Mesendoderm (in vitro differentiated cells): ENCODE measurements at regions not wholly inside any gene's neighbourhood (a gene's known extent, or its start where the extent isn't known, plus 50 kb on each side); places are given as distances from the start of the nearest gene placed in this dataset.

Experiments used
- DNase-seq: peaks from one replicate; pipeline ENCODE4 v3.0.0; 2013
- H2AK5ac ChIP-seq: 2 replicates; pipeline ENCODE4 v1.6.1; 2013; ENCODE audit warnings: low read length, inconsistent platforms
- H2BK120ac ChIP-seq: 2 replicates; pipeline ENCODE4 v1.6.1; 2013; ENCODE audit warnings: low read depth, mild to moderate bottlenecking, low read length, moderate library complexity, mixed read lengths
- H2BK15ac ChIP-seq: replicated peaks from 2 replicates; pipeline ENCODE4 v1.6.1; 2013; ENCODE audit warnings: low read depth, mild to moderate bottlenecking, moderate library complexity
- H2BK5ac ChIP-seq: 2 replicates; pipeline ENCODE4 v1.6.1; 2013; ENCODE audit warnings: low read length, inconsistent platforms
- H3K18ac ChIP-seq: 2 replicates; pipeline ENCODE4 v1.6.1; 2013; ENCODE audit warnings: mild to moderate bottlenecking, low read length, mixed read lengths
- H3K23ac ChIP-seq: one replicate; pipeline ENCODE4 v1.6.1; 2013; ENCODE audit warnings: low read length
- H3K27ac ChIP-seq: 2 replicates; pipeline ENCODE4 v1.5.1; 2013; ENCODE audit warnings: low read depth, mild to moderate bottlenecking, inconsistent platforms, low read length, moderate library complexity
- H3K27me3 ChIP-seq: 2 replicates; pipeline ENCODE4 v1.6.1; 2013; ENCODE audit warnings: low read length, control low read depth, mild to moderate bottlenecking, inconsistent platforms; ENCODE audit not compliant: insufficient read depth, poor library complexity
- H3K36me3 ChIP-seq: 2 replicates; pipeline ENCODE4 v1.6.1; 2013; ENCODE audit warnings: low read length, inconsistent platforms; ENCODE audit not compliant: control insufficient read depth, insufficient read depth
- H3K4ac ChIP-seq: one replicate; pipeline ENCODE4 v1.6.1; 2013; ENCODE audit warnings: low read depth, mild to moderate bottlenecking, low read length, moderate library complexity
- H3K4me1 ChIP-seq: 2 replicates; pipeline ENCODE4 v1.6.1; 2013; ENCODE audit warnings: low read depth, low read length, inconsistent platforms; ENCODE audit not compliant: control insufficient read depth
- H3K4me2 ChIP-seq: 2 replicates; pipeline ENCODE4 v1.6.1; 2013; ENCODE audit warnings: low read length
- H3K4me3 ChIP-seq: 2 replicates; pipeline ENCODE4 v1.5.1; 2013; ENCODE audit warnings: mild to moderate bottlenecking, low read length
- H3K56ac ChIP-seq: one replicate; pipeline ENCODE4 v1.6.1; 2013; ENCODE audit warnings: low read length
- H3K79me1 ChIP-seq: 2 replicates; pipeline ENCODE4 v1.6.1; 2013; ENCODE audit warnings: low read length, inconsistent platforms
- H3K79me2 ChIP-seq: 2 replicates; pipeline ENCODE4 v1.6.1; 2013; ENCODE audit warnings: mild to moderate bottlenecking, low read length; ENCODE audit not compliant: control insufficient read depth, insufficient read depth
- H3K9ac ChIP-seq: 2 replicates; pipeline ENCODE4 v1.6.1; 2013; ENCODE audit warnings: low read length, inconsistent platforms
- H4K5ac ChIP-seq: one replicate; pipeline ENCODE4 v1.6.1; 2013; ENCODE audit warnings: low read length
- H4K8ac ChIP-seq: one replicate; pipeline ENCODE4 v1.6.1; 2013; ENCODE audit warnings: low read depth, mild to moderate bottlenecking, control low read depth, low read length, moderate library complexity
- WGBS: extraction: QIAGEN DNeasy Blood & Tissue Kit; methylation state at CpG from one replicate; pipeline ENCODE4 v1.1.7; 2013; ENCODE audit warnings: low lambda C conversion rate, missing lambda C conversion rate; ENCODE audit not compliant: insufficient coverage; ENCODE audit errors: extremely low coverage; 5-methylcytosine and 5-hydroxymethylcytosine counted together

- no peak overlapping the region for H3K27ac ChIP-seq
- DNase-seq: no peak
- H3K36me3 ChIP-seq: no peaks in the 10 kb centered on the region
- H3K18ac ChIP-seq: no peak overlapping the region
- no peak overlapping the region for H2BK5ac ChIP-seq
- no peaks in the 10 kb centered on the region for H3K79me1 ChIP-seq
- no peaks in the 10 kb centered on the region for H3K27me3 ChIP-seq
- WGBS: no CpG with 5 or more reads among the region's 10 CpGs
- no peak overlapping the region for H3K4me3 ChIP-seq
- H2BK15ac ChIP-seq: no peak overlapping the region
- H2AK5ac ChIP-seq: no peak overlapping the region
- H3K9ac ChIP-seq: no peak overlapping the region
- no peaks in the 10 kb centered on the region for H3K4me1 ChIP-seq
- no peak overlapping the region for H4K8ac ChIP-seq
- H3K4me2 ChIP-seq: no peak overlapping the region
- H3K56ac ChIP-seq: no peak overlapping the region
- no peak overlapping the region for H3K4ac ChIP-seq
- no peaks in the 10 kb centered on the region for H3K79me2 ChIP-seq
- no peak overlapping the region for H4K5ac ChIP-seq
- H2BK120ac ChIP-seq: no peak overlapping the region
- H3K23ac ChIP-seq: no peak overlapping the region
Measured at GRCh38 chrX:10098270-10098713, 58.5 kb upstream of the CLCN4 start.

- Histone ChIP-seq H4K5ac (no peak overlapping the region), H3K18ac (no peak overlapping the region), H3K79me1 (no peaks in the 10 kb centered on the region), H4K8ac (no peak overlapping the region), H3K4ac (no peak overlapping the region), H3K4me1 (no peaks in the 10 kb centered on the region), H2BK120ac (no peak overlapping the region), H3K36me3 (no peaks in the 10 kb centered on the region), H3K79me2 (no peaks in the 10 kb centered on the region), H3K4me2 (no peak overlapping the region), H2BK15ac (no peak overlapping the region), H3K23ac (no peak overlapping the region), H2BK5ac (no peak overlapping the region), H3K56ac (no peak overlapping the region), H2AK5ac (no peak overlapping the region), H3K27me3 (no peaks in the 10 kb centered on the region), H3K27ac (no peak overlapping the region), H3K9ac (no peak overlapping the region), H3K4me3 (no peak overlapping the region)
- no peak for DNase-seq
- no CpG with 5 or more reads among the region's 5 CpGs for WGBS
Measured at GRCh38 chrX:10099411-10099810, 57.4 kb upstream of the CLCN4 start.

- Histone ChIP-seq H3K36me3 (no peaks in the 10 kb centered on the region), H3K4me3 (no peak overlapping the region), H4K8ac (no peak overlapping the region), H3K18ac (no peak overlapping the region), H3K4me1 (no peaks in the 10 kb centered on the region), H3K23ac (no peak overlapping the region), H2BK5ac (no peak overlapping the region), H3K79me2 (no peaks in the 10 kb centered on the region), H3K4me2 (no peak overlapping the region), H2BK120ac (no peak overlapping the region), H2AK5ac (no peak overlapping the region), H3K56ac (no peak overlapping the region), H2BK15ac (no peak overlapping the region), H3K79me1 (no peaks in the 10 kb centered on the region), H3K27me3 (no peaks in the 10 kb centered on the region), H4K5ac (no peak overlapping the region), H3K27ac (no peak overlapping the region), H3K9ac (no peak overlapping the region), H3K4ac (no peak overlapping the region)
- WGBS: no CpG with 5 or more reads among the region's 5 CpGs
- no peak for DNase-seq
Measured at GRCh38 chrX:10101269-10101668, 55.5 kb upstream of the CLCN4 start.

- no peak overlapping the region for H4K5ac ChIP-seq
- H2BK15ac ChIP-seq: no peak overlapping the region
- no peak overlapping the region for H4K8ac ChIP-seq
- no peak overlapping the region for H3K9ac ChIP-seq
- no peaks in the 10 kb centered on the region for H3K79me1 ChIP-seq
- no peak overlapping the region for H3K23ac ChIP-seq
- H3K4me3 ChIP-seq: no peak overlapping the region
- no peak overlapping the region for H3K56ac ChIP-seq
- H3K36me3 ChIP-seq: no peaks in the 10 kb centered on the region
- H3K27ac ChIP-seq: no peak overlapping the region
- WGBS: no CpG with 5 or more reads among the region's 14 CpGs
- H3K27me3 ChIP-seq: no peaks in the 10 kb centered on the region
- H3K4me1 ChIP-seq: no peaks in the 10 kb centered on the region
- H3K79me2 ChIP-seq: no peaks in the 10 kb centered on the region
- H3K18ac ChIP-seq: no peak overlapping the region
- DNase-seq: no peak
- no peak overlapping the region for H3K4me2 ChIP-seq
- no peak overlapping the region for H2BK5ac ChIP-seq
- no peak overlapping the region for H3K4ac ChIP-seq
- no peak overlapping the region for H2BK120ac ChIP-seq
- no peak overlapping the region for H2AK5ac ChIP-seq
Measured at GRCh38 chrX:10102046-10102704, 54.6 kb upstream of the CLCN4 start.

GRCh38 chrX:10103023-10103422, 53.8 kb upstream of the CLCN4 start:
- Histone ChIP-seq H3K18ac (no peak overlapping the region), H3K4me2 (no peak overlapping the region), H3K27ac (no peak overlapping the region), H4K5ac (no peak overlapping the region), H3K79me2 (no peaks in the 10 kb centered on the region), H3K27me3 (no peaks in the 10 kb centered on the region), H3K23ac (no peak overlapping the region), H3K4me3 (no peak overlapping the region), H3K4ac (no peak overlapping the region), H4K8ac (no peak overlapping the region), H2AK5ac (no peak overlapping the region), H3K79me1 (no peaks in the 10 kb centered on the region), H3K9ac (no peak overlapping the region), H2BK5ac (no peak overlapping the region), H3K36me3 (no peaks in the 10 kb centered on the region), H2BK120ac (no peak overlapping the region), H3K4me1 (no peaks in the 10 kb centered on the region), H2BK15ac (no peak overlapping the region), H3K56ac (no peak overlapping the region)
- DNase-seq: no peak
- no CpG with 5 or more reads among the region's 8 CpGs for WGBS
